ENCODE measurements at regions not wholly inside any gene's neighbourhood (a gene's known extent, or its start where the extent isn't known, plus 50 kb on each side); places are given as distances from the start of the nearest gene placed in this dataset.

DNA sequence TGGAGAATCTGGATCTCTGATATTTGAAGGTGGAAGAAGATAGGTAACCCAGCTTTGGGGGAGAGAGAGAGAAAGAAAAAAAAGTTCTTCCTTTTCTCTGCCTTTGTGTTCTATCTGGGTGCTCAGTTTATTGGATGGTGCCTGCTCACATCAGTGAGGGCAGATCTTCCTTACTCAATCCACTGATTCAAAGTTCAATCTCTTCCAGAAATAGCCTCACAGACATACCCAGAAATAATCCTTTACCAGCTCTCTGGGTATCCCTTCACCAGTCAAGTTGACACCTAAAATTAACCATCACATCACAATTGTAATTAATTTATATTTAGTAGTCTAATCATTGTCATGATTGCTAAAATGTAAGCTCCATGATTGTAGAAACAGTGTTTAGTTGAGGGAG lies 189.1 kb downstream of the EPM2A start:
- DNase-seq (ENCODE audit: low spot score) = no peak
- Mint-ChIP-seq H3K4me1 (ENCODE audit: unreplicated experiment) (no peaks in the 10 kb centered on the region), H3K9me3 (ENCODE audit: unreplicated experiment) (no peaks in the 10 kb centered on the region), H3K4me3 (ENCODE audit: unreplicated experiment) (no peak overlapping the region), H3K27me3 (ENCODE audit: unreplicated experiment) (no peaks in the 10 kb centered on the region), H3K27ac (ENCODE audit: unreplicated experiment) (no peak overlapping the region), H3K36me3 (ENCODE audit: low read depth, unreplicated experiment) (no peaks in the 10 kb centered on the region)
- TF ChIP-seq, protein P1, sequence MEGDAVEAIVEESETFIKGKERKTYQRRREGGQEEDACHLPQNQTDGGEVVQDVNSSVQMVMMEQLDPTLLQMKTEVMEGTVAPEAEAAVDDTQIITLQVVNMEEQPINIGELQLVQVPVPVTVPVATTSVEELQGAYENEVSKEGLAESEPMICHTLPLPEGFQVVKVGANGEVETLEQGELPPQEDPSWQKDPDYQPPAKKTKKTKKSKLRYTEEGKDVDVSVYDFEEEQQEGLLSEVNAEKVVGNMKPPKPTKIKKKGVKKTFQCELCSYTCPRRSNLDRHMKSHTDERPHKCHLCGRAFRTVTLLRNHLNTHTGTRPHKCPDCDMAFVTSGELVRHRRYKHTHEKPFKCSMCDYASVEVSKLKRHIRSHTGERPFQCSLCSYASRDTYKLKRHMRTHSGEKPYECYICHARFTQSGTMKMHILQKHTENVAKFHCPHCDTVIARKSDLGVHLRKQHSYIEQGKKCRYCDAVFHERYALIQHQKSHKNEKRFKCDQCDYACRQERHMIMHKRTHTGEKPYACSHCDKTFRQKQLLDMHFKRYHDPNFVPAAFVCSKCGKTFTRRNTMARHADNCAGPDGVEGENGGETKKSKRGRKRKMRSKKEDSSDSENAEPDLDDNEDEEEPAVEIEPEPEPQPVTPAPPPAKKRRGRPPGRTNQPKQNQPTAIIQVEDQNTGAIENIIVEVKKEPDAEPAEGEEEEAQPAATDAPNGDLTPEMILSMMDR (IDR thresholded peaks at IDR 0.05; ENCODE audit: unreplicated experiment) = no peak

- no peak overlapping the region for H3K4me3 Mint-ChIP-seq (ENCODE audit: unreplicated experiment)
- H3K27me3 Mint-ChIP-seq (ENCODE audit: unreplicated experiment) = no peaks in the 10 kb centered on the region
- no peaks in the 10 kb centered on the region for H3K9me3 Mint-ChIP-seq (ENCODE audit: unreplicated experiment)
- DNase-seq (ENCODE audit: low spot score) = no peak
- H3K27ac Mint-ChIP-seq (ENCODE audit: unreplicated experiment) = no peak overlapping the region
- no peaks in the 10 kb centered on the region for H3K36me3 Mint-ChIP-seq (ENCODE audit: low read depth, unreplicated experiment)
- H3K4me1 Mint-ChIP-seq (ENCODE audit: unreplicated experiment) = no peaks in the 10 kb centered on the region
- TF ChIP-seq, protein P1 (IDR thresholded peaks at IDR 0.05; ENCODE audit: unreplicated experiment) = no peak
Observed at GRCh38 chr6:145547594-145548335, 187.6 kb downstream of the EPM2A start.

- no peak for DNase-seq (ENCODE audit: low spot score)
- no peak overlapping the region for H3K27ac Mint-ChIP-seq (ENCODE audit: unreplicated experiment)
- no peaks in the 10 kb centered on the region for H3K27me3 Mint-ChIP-seq (ENCODE audit: unreplicated experiment)
- no peaks in the 10 kb centered on the region for H3K9me3 Mint-ChIP-seq (ENCODE audit: unreplicated experiment)
- H3K36me3 Mint-ChIP-seq (ENCODE audit: low read depth, unreplicated experiment) = no peaks in the 10 kb centered on the region
- TF ChIP-seq, protein P1 (IDR thresholded peaks at IDR 0.05; ENCODE audit: unreplicated experiment) = no peak
- H3K4me1 Mint-ChIP-seq (ENCODE audit: unreplicated experiment) = no peaks in the 10 kb centered on the region
- no peak overlapping the region for H3K4me3 Mint-ChIP-seq (ENCODE audit: unreplicated experiment)
Observed at GRCh38 chr6:145548933-145549648, 186.2 kb downstream of the EPM2A start.

GRCh38 chr6:145551164-145551563 lies 184.2 kb downstream of the EPM2A start:
- DNase-seq (ENCODE audit: low spot score) = no peak
- Mint-ChIP-seq H3K27ac (ENCODE audit: unreplicated experiment) (no peak overlapping the region), H3K27me3 (ENCODE audit: unreplicated experiment) (no peaks in the 10 kb centered on the region), H3K9me3 (ENCODE audit: unreplicated experiment) (no peaks in the 10 kb centered on the region), H3K36me3 (ENCODE audit: low read depth, unreplicated experiment) (no peaks in the 10 kb centered on the region), H3K4me3 (ENCODE audit: unreplicated experiment) (no peak overlapping the region), H3K4me1 (ENCODE audit: unreplicated experiment) (no peaks in the 10 kb centered on the region)
- TF ChIP-seq, protein P1 (IDR thresholded peaks at IDR 0.05; ENCODE audit: unreplicated experiment) = no peak

- Mint-ChIP-seq H3K36me3 (ENCODE audit: low read depth, unreplicated experiment) (no peaks in the 10 kb centered on the region), H3K27me3 (ENCODE audit: unreplicated experiment) (no peaks in the 10 kb centered on the region), H3K9me3 (ENCODE audit: unreplicated experiment) (no peaks in the 10 kb centered on the region), H3K4me1 (ENCODE audit: unreplicated experiment) (no peaks in the 10 kb centered on the region), H3K4me3 (ENCODE audit: unreplicated experiment) (no peak overlapping the region), H3K27ac (ENCODE audit: unreplicated experiment) (no peak overlapping the region)
- TF ChIP-seq, protein P1 (IDR thresholded peaks at IDR 0.05; ENCODE audit: unreplicated experiment) = no peak
- no peak for DNase-seq (ENCODE audit: low spot score)
Observed at GRCh38 chr6:145555084-145555483, 180.2 kb downstream of the EPM2A start.

All from endothelial cell (in vitro differentiated cells).